ENCODE measurements at regions not wholly inside any gene's neighbourhood (a gene's known extent, or its start where the extent isn't known, plus 50 kb on each side); places are given as distances from the start of the nearest gene placed in this dataset. TPM values are rescaled to one million over a fixed set of nuclear protein-coding genes. Genes with fewer than 3 reads are reported as not detected.

DNA sequence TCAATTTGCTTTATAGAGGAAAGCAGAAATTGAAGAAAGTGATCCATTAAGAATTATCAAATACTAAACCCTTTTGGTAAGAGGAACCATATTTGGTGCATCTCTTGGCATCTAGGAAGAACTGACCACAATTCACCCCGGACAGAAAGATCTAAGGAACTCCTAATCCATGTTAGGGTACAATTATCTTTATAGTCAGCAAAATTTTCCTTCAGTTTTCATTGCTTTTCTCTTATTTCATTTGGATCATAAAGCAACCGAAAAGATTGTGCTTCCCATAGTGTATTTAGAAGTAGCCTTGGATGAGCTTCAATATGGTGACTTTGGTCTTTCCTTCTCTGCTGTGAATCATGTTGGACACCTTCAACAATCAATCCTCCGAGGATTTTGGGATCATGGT lies 50.1 kb upstream of the IGFBP5 start:
- Histone ChIP-seq H2AFZ (ENCODE audit: low read length) (no peak overlapping the region), H3K27ac (ENCODE audit: low read depth, low read length, poor library complexity, severe bottlenecking) (no peak overlapping the region), H3K79me2 (ENCODE audit: insufficient read depth, low read depth, low read length) (no peaks in the 10 kb centered on the region), H3K9me2 (ENCODE audit: insufficient read depth, low read length) (no peaks in the 10 kb centered on the region), H3K36me3 (ENCODE audit: insufficient read depth, low read length) (no peaks in the 10 kb centered on the region), H3K4me3 (ENCODE audit: low read depth, low read length, poor library complexity, severe bottlenecking) (no peak overlapping the region), H3K4me1 (ENCODE audit: insufficient read depth, low read length, poor library complexity, severe bottlenecking) (no peaks in the 10 kb centered on the region), H4K20me1 (ENCODE audit: insufficient read depth, low read length) (no peaks in the 10 kb centered on the region), H3K9me3 (ENCODE audit: low read length) (no peaks in the 10 kb centered on the region), H3K4me2 (ENCODE audit: low read length) (no peak overlapping the region)
- ChIA-PET POLR2A (no interaction called here), CTCF (ENCODE audit: unreplicated experiment) (no interaction called here)
- BruUV-seq (replicated peaks): no TSS peak
- TF ChIP-seq EZH2phosphoT487 (IDR thresholded peaks at IDR 0.05; ENCODE audit: borderline replicate concordance, low read depth, low read length): no peak
- TF ChIP-seq, protein P1, sequence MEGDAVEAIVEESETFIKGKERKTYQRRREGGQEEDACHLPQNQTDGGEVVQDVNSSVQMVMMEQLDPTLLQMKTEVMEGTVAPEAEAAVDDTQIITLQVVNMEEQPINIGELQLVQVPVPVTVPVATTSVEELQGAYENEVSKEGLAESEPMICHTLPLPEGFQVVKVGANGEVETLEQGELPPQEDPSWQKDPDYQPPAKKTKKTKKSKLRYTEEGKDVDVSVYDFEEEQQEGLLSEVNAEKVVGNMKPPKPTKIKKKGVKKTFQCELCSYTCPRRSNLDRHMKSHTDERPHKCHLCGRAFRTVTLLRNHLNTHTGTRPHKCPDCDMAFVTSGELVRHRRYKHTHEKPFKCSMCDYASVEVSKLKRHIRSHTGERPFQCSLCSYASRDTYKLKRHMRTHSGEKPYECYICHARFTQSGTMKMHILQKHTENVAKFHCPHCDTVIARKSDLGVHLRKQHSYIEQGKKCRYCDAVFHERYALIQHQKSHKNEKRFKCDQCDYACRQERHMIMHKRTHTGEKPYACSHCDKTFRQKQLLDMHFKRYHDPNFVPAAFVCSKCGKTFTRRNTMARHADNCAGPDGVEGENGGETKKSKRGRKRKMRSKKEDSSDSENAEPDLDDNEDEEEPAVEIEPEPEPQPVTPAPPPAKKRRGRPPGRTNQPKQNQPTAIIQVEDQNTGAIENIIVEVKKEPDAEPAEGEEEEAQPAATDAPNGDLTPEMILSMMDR (conservative IDR thresholded peaks at IDR 0.05; ENCODE audit: low read length): no peak
- intact Hi-C loops (cut with micrococcal nuclease; ENCODE audit: unreplicated experiment): no loop called here
- no peak for DNase-seq (ENCODE audit: low spot score)

Small RNAs in the stretch of these regions (small RNA-seq; reads per million reads assigned to genes)
- gene RNA5SP120: not detected
